ENCODE measurements at regions not wholly inside any gene's neighbourhood (a gene's known extent, or its start where the extent isn't known, plus 50 kb on each side); places are given as distances from the start of the nearest gene placed in this dataset.

- TF ChIP-seq EZH2phosphoT487 (conservative IDR thresholded peaks at IDR 0.05; ENCODE audit: low read length) = no peak
- TF ChIP-seq CTCF (IDR thresholded peaks at IDR 0.05; ENCODE audit: insufficient read depth, low read length, poor library complexity, severe bottlenecking) = no peak
- no peak overlapping the region for H3K4me3 ChIP-seq (ENCODE audit: insufficient read depth, low read length, poor library complexity, severe bottlenecking)
- no peaks in the 10 kb centered on the region for H3K9me2 ChIP-seq (replicated peaks; ENCODE audit: insufficient read depth, low read length)
- no peaks in the 10 kb centered on the region for H3K79me2 ChIP-seq (ENCODE audit: insufficient read depth, low read length)
- no peaks in the 10 kb centered on the region for H3K36me3 ChIP-seq (ENCODE audit: low read length)
- H3K9me3 ChIP-seq (ENCODE audit: insufficient read depth, low read length) = no peaks in the 10 kb centered on the region
- H4K20me1 ChIP-seq (ENCODE audit: low read depth, low read length) = no peaks in the 10 kb centered on the region
- no peaks in the 10 kb centered on the region for H3F3A ChIP-seq (ENCODE audit: insufficient read depth)
- H3K27ac ChIP-seq (ENCODE audit: low read depth, low read length) = no peak overlapping the region
- no peak overlapping the region for H3K9ac ChIP-seq (ENCODE audit: low read length)
- no peak overlapping the region for H3K4me2 ChIP-seq (ENCODE audit: low read depth, low read length, poor library complexity, severe bottlenecking)
- no peak overlapping the region for H2AFZ ChIP-seq (ENCODE audit: low read depth, low read length, severe bottlenecking)
- H3K27me3 ChIP-seq (ENCODE audit: low read length) = no peaks in the 10 kb centered on the region
Measured at GRCh38 chr12:91381309-91381804, 198.7 kb upstream of the DCN start.

- Histone ChIP-seq H3K9ac (ENCODE audit: low read length) (no peak overlapping the region), H3K36me3 (ENCODE audit: low read length) (no peaks in the 10 kb centered on the region), H2AFZ (ENCODE audit: low read depth, low read length, severe bottlenecking) (no peak overlapping the region), H3K79me2 (ENCODE audit: insufficient read depth, low read length) (no peaks in the 10 kb centered on the region), H3K4me2 (ENCODE audit: low read depth, low read length, poor library complexity, severe bottlenecking) (no peak overlapping the region), H3K27me3 (ENCODE audit: low read length) (no peaks in the 10 kb centered on the region), H3K4me3 (ENCODE audit: insufficient read depth, low read length, poor library complexity, severe bottlenecking) (no peak overlapping the region), H4K20me1 (ENCODE audit: low read depth, low read length) (no peaks in the 10 kb centered on the region), H3K9me2 (replicated peaks; ENCODE audit: insufficient read depth, low read length) (no peaks in the 10 kb centered on the region), H3K27ac (ENCODE audit: low read depth, low read length) (no peak overlapping the region), H3K9me3 (ENCODE audit: insufficient read depth, low read length) (no peaks in the 10 kb centered on the region), H3F3A (ENCODE audit: insufficient read depth) (no peaks in the 10 kb centered on the region)
- TF ChIP-seq EZH2phosphoT487 (conservative IDR thresholded peaks at IDR 0.05; ENCODE audit: low read length) (no peak), CTCF (IDR thresholded peaks at IDR 0.05; ENCODE audit: insufficient read depth, low read length, poor library complexity, severe bottlenecking) (no peak)
Measured at GRCh38 chr12:91380631-91381030, 198.0 kb upstream of the DCN start.

GRCh38 chr12:91379051-91379775, 196.6 kb upstream of the DCN start:
- H3K27me3 ChIP-seq (ENCODE audit: low read length) = no peaks in the 10 kb centered on the region
- H3K9me2 ChIP-seq (replicated peaks; ENCODE audit: insufficient read depth, low read length) = no peaks in the 10 kb centered on the region
- no peak overlapping the region for H3K27ac ChIP-seq (ENCODE audit: low read depth, low read length)
- no peaks in the 10 kb centered on the region for H3F3A ChIP-seq (ENCODE audit: insufficient read depth)
- H3K9ac ChIP-seq (ENCODE audit: low read length) = no peak overlapping the region
- H3K4me2 ChIP-seq (ENCODE audit: low read depth, low read length, poor library complexity, severe bottlenecking) = no peak overlapping the region
- no peak overlapping the region for H2AFZ ChIP-seq (ENCODE audit: low read depth, low read length, severe bottlenecking)
- no peaks in the 10 kb centered on the region for H3K36me3 ChIP-seq (ENCODE audit: low read length)
- H3K4me3 ChIP-seq (ENCODE audit: insufficient read depth, low read length, poor library complexity, severe bottlenecking) = no peak overlapping the region
- TF ChIP-seq EZH2phosphoT487 (conservative IDR thresholded peaks at IDR 0.05; ENCODE audit: low read length) = no peak
- no peak for TF ChIP-seq CTCF (IDR thresholded peaks at IDR 0.05; ENCODE audit: insufficient read depth, low read length, poor library complexity, severe bottlenecking)
- H3K9me3 ChIP-seq (ENCODE audit: insufficient read depth, low read length) = no peaks in the 10 kb centered on the region
- H4K20me1 ChIP-seq (ENCODE audit: low read depth, low read length) = no peaks in the 10 kb centered on the region
- no peaks in the 10 kb centered on the region for H3K79me2 ChIP-seq (ENCODE audit: insufficient read depth, low read length)

Measured in SU-DHL-6 (cell line).